GM18861 (cell line): ENCODE measurements at regions not wholly inside any gene's neighbourhood (a gene's known extent, or its start where the extent isn't known, plus 50 kb on each side); places are given as distances from the start of the nearest gene placed in this dataset.
"Not testable (repeated sequence)": the region's sequence is repeated elsewhere in the genome, so short reads cannot be mapped to it uniquely, and the experiment has no call there.

Experiments used
- ATAC-seq: cut with Tn5 transposase; IDR thresholded peaks from one replicate; pipeline ENCODE4 v1.9.1; 2021; ENCODE audit not compliant: unreplicated experiment

GRCh38 chr9:89926691-89927220, 321.9 kb downstream of the GADD45G start:
- ATAC-seq, result no peak

- ATAC-seq, result no peak
Observed at GRCh38 chr9:89928106-89928505, 323.3 kb downstream of the GADD45G start.

- ATAC-seq, result no peak
Observed at GRCh38 chr9:89928521-89929275, 323.9 kb downstream of the GADD45G start.

- ATAC-seq, result no peak
Observed at GRCh38 chr9:89929315-89929672, 324.5 kb downstream of the GADD45G start.

- ATAC-seq, result no peak
Observed at GRCh38 chr9:89929673-89930480, 325.1 kb downstream of the GADD45G start.

- ATAC-seq, result no peak
Observed at GRCh38 chr9:89933578-89933977, 328.8 kb downstream of the GADD45G start.

GRCh38 chr9:89935115-89935514, 330.3 kb downstream of the GADD45G start:
- ATAC-seq, result no peak

GRCh38 chr9:89935801-89936200, 331.0 kb downstream of the GADD45G start:
- no peak for ATAC-seq

GRCh38 chr9:89937051-89937450, 332.2 kb downstream of the GADD45G start:
- no peak for ATAC-seq

GRCh38 chr9:89939181-89939580, 334.4 kb downstream of the GADD45G start:
- ATAC-seq, result no peak

- ATAC-seq, result no peak
Observed at GRCh38 chr9:89939626-89940292, 334.9 kb downstream of the GADD45G start.

GRCh38 chr9:89940625-89941024, 335.8 kb downstream of the GADD45G start:
- ATAC-seq, result no peak

GRCh38 chr9:89941875-89942274, 337.1 kb downstream of the GADD45G start:
- no peak for ATAC-seq

- ATAC-seq, result no peak
Observed at GRCh38 chr9:89942643-89943042, 337.8 kb downstream of the GADD45G start.

GRCh38 chr9:89943309-89943708, 338.5 kb downstream of the GADD45G start:
- ATAC-seq, result no peak

GRCh38 chr9:89943728-89944127, 338.9 kb downstream of the GADD45G start:
- ATAC-seq, result no peak

- ATAC-seq, result no peak
Observed at GRCh38 chr9:89945133-89945532, 340.3 kb downstream of the GADD45G start.

GRCh38 chr9:89946741-89947140, 341.9 kb downstream of the GADD45G start:
- ATAC-seq, result no peak

GRCh38 chr9:89949111-89949510, 344.3 kb downstream of the GADD45G start:
- no peak for ATAC-seq

- ATAC-seq, result no peak
Observed at GRCh38 chr9:89951675-89952074, 346.9 kb downstream of the GADD45G start.

GRCh38 chr9:89952401-89952800, 347.6 kb downstream of the GADD45G start:
- no peak for ATAC-seq

GRCh38 chr9:89953263-89953662, 348.5 kb downstream of the GADD45G start:
- ATAC-seq, result not testable (repeated sequence)
